Spleen (tissue), 7 donors: ENCODE measurements at regions not wholly inside any gene's neighbourhood (a gene's known extent, or its start where the extent isn't known, plus 50 kb on each side); places are given as distances from the start of the nearest gene placed in this dataset.

ENCODE experiments used
- CTCF ChIP-seq, 11 experiments: fragments of 200-600 bp in 7 of 11; fragments of 450-650 bp in 4 of 11; sonication (generic) in 4 of 11; IDR thresholded peaks in 8 of 11; conservative IDR thresholded peaks in 3 of 11; 1 replicate in 7 of 11; 2 replicates in 4 of 11; pipeline versions ENCODE4 v1.4.0 to v1.8.0; 2016 to 2021; ENCODE audit warnings: antibody characterized with exemption in 11 of 11, inconsistent platforms in 4 of 11, mild to moderate bottlenecking in 1 of 11
- POLR2A ChIP-seq, 3 donors: fragments of 450-650 bp; IDR thresholded peaks; one replicate each; pipeline ENCODE4 v1.5.1; 2017; ENCODE audit warnings: antibody characterized with exemption in 3 of 3, mild to moderate bottlenecking in 1 of 3
- donor health status: DM: no; HTN: no; CAD: no; lungs with moderate emphysema.
- donor health status: DM: no; HTN: no; CAD: no.
- donor health status: DM: no; HTN: no; CAD: no.

- TF ChIP-seq CTCF (IDR thresholded peaks at IDR 0.05 in 8 of 11, conservative IDR thresholded peaks at IDR 0.05 in 3 of 11) (no peak), POLR2A (IDR thresholded peaks at IDR 0.05) (no peak)
Observed at GRCh38 chr2:23106242-23106785, 278.7 kb upstream of the KLHL29 start.
